Right kidney (tissue), 1 donor: ENCODE measurements at regions not wholly inside any gene's neighbourhood (a gene's known extent, or its start where the extent isn't known, plus 50 kb on each side); places are given as distances from the start of the nearest gene placed in this dataset.

Experiments used
- DNase-seq: peaks from one replicate; pipeline ENCODE4 v3.0.0-alpha.2; 2016

GRCh38 chr1:91092503-91092902, 70.7 kb upstream of the ZNF644 start:
- DNase-seq = no peak

- DNase-seq = no peak
Measured at GRCh38 chr1:91091812-91092211, 70.0 kb upstream of the ZNF644 start.

GRCh38 chr1:91080650-91081049, 58.8 kb upstream of the ZNF644 start:
- DNase-seq = no peak

GRCh38 chr1:91078859-91079258, 57.0 kb upstream of the ZNF644 start:
- DNase-seq = no peak

GRCh38 chr1:91076834-91077233, 55.0 kb upstream of the ZNF644 start:
- no peak for DNase-seq

GRCh38 chr1:91075233-91076135, 53.6 kb upstream of the ZNF644 start:
- no peak for DNase-seq

- DNase-seq = no peak
Measured at GRCh38 chr1:91073299-91073698, 51.5 kb upstream of the ZNF644 start.

GRCh38 chr1:91071838-91072237, 50.0 kb upstream of the ZNF644 start:
- DNase-seq = no peak
